Stimulated activated CD8-positive, alpha-beta memory T cell treated with anti-CD3 and anti-CD28 coated beads, Interleukin-12 subunit alpha, Interleukin-12 subunit beta, amount 100 ng/mL, for 24 hours (primary cell): ENCODE measurements at regions not wholly inside any gene's neighbourhood (a gene's known extent, or its start where the extent isn't known, plus 50 kb on each side); places are given as distances from the start of the nearest gene placed in this dataset.

Source experiments
- DNase-seq: peaks from one replicate; pipeline ENCODE4 v3.0.0-alpha.2; 2020; ENCODE audit errors: extremely low read depth

DNA sequence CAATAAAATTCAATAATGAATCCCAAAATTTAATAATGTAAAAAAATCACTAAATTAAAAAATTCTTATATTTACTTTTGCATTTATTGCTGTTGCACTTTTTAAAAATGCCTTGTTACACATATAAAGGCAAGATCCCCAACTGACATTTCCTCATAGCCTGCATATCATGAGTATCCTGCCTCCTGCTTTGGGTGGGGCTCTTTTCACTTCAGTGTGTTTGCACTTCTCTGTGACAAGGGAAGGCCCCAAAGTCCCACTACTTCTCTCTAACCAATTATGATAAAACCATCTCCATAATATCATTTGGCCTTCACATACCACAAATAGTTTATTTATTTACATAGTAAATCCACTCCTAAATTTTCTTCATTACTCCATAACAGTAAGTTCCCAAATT is 446.1 kb upstream of the MARCKS start:
- DNase-seq, result no peak

DNA sequence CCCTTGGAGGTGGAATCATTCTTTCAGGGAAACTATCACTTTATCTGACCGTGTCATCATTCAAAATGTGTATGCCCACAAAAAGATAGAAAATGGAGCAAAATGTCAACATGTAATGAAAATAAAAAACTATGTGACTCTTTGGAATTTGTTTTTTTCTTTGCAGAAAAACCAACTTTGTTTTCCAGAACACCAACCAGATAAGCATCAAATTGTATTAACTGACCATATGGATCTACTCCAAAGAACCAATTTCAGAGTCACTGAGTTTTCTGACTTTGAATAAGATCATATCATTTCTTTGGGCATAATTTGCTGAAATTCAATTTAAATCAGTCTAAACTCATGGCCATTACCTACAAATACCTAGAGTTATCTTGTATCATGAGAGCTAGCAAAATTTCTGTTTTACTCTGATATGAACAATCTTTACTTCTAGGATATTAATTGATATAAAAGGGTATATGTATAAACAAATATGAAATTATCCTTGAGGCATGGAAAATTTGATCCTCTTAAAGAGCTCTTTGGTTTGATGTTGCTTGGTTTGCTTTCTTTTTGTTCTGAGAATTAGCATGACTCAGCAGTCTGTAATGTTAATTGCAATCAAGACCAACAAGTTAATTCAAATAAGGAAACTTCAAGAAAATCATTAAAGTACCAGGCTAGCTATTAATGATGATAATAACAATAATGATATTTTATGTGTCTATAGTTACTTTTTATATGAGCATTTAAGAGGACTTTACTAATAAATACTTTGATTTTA is 444.4 kb upstream of the MARCKS start:
- no peak for DNase-seq

DNA sequence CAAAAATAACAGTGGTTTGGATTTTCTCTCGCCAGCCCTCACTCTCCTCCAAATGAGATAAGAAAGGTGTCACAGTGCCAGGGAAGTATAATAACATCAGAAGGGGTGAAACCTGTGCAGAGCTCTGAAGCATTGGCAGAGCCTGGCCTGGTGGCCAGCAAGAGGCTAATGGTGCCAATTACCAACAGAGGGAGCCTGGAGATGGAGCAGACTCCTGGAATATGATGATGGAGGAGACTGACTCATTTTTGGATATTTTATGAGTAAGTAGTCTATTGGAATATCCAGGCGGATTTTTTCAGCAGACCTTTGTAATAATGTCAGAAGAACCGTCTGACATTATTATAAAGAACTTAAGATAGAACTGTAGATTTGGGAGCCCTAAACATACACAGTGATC is 442.6 kb upstream of the MARCKS start:
- no peak for DNase-seq

DNA sequence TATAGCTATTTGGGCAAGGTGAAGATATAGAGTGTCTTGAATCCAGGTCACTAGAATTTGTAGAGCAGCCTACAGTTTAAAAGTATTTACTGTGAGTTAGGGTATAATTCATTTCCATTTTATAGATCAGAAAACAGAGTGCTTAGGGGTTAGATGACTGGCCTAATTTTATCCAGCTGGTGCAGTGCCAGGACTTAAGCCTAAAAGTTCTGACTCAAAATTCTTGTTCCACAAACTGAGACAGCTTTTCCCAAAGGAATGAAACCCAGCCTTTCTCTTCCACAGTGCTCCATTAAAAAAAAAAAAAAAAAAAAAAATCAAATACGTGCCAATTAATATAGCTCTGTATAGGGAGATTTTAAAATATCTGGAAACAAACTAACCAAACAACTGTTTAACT is 441.0 kb upstream of the MARCKS start:
- no peak for DNase-seq

DNA sequence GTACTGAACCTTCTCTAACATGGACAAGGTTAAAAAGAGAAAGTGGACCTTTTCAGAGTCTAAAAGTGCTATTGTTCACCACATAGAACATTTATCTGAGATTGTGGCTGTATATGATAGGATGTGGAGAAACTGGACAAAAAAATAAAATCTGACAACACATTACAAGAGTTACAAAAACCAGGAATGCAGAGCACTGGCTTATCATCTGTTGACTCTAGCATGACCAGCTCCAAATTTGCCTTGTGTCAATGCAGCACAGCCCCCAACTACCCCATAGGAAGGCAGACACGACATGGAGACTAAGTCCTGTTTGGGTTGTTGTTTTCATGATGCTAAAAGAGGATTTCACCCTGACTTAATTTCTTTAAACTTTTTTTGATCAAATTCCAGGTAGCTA is 436.9 kb upstream of the MARCKS start:
- no peak for DNase-seq

DNA sequence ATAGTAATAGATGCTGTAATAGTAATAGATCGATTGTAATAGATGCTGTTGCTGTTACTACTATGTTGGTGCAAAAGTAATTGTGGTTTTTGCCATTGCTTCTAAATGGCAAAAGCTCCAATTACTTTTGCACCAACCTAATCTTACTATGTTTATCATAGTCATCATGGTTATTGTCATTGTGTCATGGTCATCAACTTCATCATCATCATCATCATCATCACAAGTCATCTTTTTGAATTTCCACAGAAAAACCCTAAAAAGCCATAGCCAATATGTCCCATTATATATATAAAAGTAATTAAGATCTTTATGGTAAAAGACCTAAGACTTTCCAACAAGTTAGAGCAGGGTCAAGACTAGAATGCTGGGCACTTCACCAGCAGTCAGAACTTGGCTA is 435.1 kb upstream of the MARCKS start:
- no peak for DNase-seq

DNA sequence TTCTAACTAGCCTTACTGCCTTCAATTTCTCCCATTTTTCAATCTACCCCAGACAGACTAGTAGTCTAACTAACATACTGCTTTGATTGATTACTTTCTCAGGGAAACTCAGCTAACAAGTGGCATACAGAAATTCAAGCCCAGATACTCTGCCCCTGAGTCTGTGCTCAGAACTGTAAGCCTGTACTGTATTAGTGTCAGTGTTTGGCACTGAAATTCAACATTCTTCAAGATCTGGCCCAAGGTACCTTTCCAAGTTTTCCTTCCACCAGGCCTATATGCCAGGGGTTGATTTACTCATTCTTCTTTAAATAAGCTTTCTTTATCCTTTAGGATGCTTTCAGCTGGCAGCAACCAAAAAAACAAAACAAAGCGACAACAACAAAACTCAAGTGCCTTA is 433.2 kb upstream of the MARCKS start:
- DNase-seq, result no peak

DNA sequence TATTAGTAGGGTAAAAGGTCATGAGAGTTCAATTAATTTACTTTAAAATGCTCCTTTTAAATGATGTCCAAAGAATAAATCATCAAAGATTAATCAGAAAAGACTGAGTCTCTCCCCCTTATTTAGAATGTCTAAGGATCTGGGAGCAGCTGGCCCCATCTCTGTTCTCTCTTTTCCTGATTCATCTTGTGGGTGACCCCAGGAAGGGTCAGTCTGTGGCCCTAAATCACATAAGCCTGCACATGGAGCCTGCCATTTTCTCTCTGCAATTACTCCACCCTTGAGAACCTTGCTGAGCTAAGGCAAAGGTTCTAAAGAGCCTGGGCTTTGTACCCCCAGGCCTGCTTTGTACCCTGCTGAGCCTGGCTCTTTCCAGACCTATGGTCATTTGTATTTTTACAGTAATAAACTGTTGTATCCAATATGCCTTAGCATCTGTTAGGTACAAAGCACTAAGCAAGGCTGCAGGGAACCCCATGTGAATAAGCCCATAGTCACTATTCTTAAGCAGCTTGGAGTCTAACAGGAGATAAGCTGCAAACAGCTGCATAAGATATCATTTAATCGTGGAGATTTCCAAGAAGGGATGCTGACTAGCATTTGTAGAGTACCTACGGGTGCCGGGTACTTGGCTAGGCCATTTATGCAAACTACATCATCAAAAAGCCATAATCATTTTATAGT is 431.0 kb upstream of the MARCKS start:
- DNase-seq, result no peak

DNA sequence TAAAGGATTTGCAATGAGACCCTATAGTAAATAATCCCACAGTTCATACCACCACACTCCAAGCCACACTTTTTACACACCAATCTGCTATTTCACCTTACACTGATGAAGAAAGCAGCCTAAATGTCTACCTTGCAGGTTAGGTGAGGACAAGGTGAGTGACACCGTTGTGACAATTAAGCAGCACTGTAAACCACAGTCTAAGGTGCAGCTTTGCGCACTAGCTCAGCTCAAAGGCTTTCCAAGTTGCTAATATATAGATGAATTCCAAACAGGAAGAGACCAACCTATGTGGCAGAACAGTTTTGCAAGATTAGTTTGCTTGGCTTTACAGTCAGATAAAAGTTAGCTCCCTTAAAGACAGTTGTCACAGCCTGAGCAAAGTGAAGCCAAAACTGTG is 429.5 kb upstream of the MARCKS start:
- DNase-seq, result no peak

DNA sequence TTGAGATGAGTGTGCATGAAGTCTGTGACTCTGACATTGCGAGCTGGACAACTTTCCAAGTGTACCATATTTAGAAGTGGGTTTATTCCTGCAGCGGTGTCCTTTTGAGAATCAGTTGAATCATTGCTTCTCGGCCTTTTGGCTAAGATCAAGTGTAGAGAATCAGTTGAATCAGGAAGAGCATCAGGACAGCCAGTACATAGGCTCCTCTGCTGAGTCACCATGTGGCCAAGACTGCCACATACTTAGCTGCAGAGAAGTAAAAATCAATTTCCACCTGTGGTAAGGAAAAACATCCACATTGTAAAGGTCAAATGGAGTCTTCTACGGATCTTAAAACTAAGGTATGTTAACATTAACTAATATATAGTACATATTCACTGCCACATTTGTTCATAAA is 428.4 kb upstream of the MARCKS start:
- DNase-seq, result no peak

DNA sequence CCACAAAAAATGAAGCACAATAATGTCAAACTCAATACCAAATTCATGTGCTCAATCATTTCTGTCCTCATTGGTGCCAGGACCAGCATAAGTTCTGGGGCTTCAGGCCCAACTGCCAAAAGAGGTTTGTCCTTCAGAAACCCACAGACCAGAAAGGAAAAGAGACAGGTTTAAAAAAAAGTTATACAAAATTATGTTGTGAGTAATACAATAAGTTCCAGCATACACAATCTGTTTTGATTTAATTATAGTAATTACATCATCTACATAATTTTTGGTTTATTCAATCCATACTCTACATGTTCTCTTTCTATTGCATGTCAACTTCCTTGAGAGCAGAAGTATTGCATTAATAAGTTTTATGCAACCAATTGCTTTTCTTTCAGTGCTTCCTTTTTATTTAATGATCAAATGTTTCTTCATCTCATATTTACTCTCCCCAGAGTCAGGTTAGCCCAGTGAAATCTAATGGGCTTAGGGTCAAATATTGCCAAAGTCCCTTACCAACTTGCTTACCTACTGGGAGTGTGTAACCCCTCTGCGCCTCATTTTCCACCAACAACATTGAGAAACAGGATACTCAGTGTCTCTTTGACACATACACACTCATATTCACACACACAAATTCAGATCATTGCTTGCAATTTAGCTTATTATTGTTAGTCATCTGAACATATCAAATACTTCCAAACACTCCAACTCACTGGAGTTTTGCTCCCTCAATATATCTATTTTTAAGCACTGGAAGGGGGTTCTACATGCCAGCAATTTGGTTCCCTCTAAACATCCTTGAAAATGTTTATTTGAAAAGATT is 424.4 kb upstream of the MARCKS start:
- DNase-seq, result no peak

DNA sequence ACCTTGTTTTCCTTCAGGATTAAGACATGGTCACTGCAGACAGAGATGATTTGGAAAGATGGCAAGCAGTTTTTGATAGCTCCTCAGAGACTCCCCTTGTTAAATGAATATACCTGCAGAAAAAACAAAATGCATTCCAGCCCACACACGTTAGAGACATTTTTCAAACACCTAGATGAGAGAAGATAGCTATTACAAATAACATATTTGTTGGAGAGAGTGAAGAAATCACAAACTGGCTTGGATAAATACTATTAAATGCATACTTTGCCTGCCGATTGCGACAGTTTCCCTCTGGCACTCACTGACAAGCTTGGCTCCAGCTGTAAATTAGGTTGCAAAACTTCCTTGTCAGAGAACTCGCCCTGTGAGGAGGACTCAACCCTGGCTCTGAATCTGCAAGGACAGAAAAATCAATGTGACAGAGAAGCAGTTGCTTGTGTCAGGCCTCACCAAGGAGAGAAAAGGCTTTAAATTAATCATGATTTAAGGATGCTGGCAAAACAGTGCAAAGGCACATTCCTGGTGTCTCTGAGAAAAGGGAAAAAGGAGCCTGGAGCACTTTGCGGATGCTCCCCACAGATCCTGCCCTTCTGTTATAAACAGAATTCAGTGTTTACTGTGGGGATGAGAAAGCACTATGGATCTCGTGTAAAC is 423.7 kb upstream of the MARCKS start:
- no peak for DNase-seq

DNA sequence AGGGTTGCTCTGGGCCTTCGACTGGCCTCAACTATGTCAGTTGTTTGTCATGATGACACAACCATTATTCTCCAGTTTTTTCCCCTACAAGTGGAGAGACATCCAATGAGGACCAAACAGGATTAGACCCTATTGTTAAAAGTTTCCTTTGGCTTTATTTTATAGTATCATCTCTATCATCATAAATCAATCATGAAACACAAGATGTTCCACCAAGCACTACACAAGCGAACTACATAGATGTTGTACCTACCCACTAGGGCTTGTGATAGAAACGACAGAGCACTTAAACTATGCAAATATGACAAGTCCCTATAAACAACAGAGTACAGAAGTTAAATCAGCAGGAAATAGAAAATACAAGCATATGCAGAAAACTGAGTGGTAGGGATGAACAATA is 422.5 kb upstream of the MARCKS start:
- DNase-seq, result no peak

DNA sequence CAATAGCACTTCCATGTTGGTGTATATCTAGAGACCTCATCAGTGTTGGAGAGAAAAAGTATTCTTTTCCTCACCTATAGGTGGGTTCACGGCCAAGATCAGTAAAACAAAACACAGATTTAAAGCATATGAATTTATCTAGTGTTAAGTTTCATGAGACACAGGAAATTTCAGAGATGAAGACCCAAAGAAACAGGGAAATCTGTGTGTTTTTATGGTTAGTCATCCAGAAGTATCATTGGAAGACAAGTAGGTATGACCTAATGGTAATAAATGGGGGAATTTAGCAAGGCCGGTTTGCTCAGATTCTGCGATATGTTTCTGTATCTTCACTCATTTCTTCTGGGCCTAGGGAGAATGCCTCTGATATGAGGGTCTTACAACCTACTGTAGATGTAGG is 419.6 kb upstream of the MARCKS start:
- no peak for DNase-seq

DNA sequence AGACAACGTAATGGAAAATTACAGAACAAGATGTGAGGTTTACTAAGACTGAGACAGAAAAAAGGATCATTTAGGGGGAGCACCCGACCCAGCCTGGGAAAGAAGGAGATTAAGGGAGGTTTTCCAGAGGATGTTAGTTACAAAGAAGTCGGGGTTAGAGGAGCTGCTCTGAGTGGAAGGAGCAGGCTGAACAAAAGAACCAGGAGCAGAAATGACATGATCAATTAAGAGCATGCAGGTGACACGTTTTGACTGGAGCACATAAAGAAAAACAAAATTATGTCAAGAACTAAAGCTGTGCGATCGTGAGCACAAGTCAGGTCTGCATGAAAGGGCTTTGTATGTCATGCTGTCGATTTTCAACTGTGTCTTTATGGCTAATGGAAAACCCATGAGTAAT is 417.3 kb upstream of the MARCKS start:
- DNase-seq, result no peak

DNA sequence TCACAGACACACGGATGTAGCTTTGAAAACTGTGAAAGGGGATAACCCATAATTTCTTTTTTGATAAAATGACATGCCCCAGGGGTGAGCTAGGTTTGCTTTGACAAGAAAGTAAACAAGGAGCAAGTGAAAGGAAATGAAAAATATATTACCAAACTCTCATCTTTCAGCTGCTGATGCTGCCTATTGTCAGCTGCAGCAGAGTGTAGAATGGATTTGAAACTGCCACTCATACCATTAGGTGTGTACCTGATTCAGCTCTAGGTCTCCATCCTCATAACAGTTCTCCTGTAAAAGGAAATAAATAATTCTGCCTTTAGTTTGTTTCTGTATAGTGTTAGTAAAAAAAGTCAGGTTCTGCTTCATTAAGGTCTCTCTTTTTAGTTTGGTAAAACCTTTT is 415.1 kb upstream of the MARCKS start:
- no peak for DNase-seq

DNA sequence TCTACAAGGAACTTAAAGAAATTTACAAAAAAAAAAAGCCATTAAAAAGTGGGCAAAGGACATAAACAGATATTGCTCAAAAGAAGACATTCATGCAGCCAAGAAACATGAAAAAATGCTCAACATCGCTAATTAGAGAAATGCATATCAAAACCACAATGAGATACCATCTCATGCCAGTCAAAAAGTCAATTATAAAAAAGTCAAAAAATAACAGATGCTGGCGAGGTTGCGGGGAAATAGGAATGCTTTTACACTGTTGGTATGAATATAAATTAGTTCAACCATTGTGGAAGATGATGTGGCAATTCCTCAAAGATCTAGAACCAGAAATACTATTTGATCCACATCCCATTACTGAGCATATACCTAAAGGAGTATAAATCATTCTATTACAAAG is 411.9 kb upstream of the MARCKS start:
- no peak for DNase-seq

DNA sequence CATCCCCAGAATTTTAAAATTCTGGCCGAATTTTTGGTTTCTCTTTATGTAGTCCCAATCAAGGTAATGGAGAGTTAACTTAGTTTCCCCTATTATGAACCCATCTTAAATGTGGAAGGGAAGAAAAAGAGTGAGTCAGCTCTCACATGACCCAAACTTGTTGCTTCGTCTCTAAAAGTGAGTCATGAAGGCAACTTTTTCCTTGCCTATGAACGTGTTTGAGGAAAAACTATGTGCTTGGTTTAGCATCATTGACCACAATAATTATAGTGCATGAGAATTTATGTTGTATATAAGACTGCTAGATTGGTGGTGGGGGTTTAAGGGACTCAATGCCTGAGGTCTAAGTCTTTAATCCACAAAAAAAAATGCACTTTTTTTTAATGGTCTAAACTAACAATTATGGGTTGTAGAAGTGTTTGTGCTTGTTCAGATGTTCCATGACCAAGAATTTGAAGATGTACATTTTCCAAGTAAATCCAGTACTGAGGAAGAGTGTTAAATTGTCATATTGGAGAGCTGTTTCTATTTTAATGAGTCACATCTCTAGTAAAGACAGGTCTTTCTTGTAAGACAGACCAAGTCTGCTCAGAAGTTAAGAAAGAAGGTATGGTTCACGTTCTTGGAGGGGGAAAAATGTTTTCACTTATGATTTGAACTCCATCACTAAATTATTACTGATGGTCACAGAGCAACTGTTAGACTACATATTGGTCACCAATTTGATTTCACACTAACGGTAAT is 409.9 kb upstream of the MARCKS start:
- DNase-seq, result no peak

DNA sequence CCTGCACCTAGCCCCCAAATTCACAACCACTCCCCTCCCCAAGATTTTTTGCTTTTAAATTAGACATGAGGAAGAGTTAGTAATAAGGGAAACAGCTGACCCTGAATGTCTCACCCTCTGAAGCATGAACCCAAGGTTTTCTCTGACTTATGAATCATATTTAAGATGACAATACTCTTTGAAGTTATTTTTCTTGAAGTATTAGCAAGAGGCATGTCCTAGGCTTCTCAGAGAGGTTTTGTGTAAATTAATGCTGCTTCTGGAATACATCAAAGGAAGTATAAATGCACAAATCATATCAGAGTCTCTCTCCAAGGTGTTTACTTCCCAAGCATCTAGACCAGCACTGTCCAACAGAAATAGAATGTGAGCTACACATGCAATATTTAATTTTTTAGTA is 408.1 kb upstream of the MARCKS start:
- DNase-seq, result no peak

DNA sequence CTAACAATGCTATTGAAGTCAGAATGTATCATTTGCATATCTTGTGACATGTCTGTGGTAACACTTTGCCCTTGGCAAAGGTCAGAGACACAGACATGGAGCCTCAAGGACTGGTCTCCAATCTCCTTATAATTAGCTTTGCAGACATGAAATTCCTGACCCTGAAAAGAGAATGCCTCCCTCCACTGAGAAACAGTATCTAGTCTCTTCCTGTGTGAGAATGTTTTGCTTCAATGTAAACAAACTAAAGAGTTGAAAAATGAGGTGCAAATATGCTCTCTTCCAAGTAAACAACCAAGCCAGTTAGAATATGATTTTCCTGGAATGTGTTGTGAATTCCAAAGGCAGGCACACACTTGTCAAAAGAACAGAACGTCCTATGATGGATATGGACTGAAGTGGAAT is 407.1 kb upstream of the MARCKS start:
- DNase-seq, result no peak

DNA sequence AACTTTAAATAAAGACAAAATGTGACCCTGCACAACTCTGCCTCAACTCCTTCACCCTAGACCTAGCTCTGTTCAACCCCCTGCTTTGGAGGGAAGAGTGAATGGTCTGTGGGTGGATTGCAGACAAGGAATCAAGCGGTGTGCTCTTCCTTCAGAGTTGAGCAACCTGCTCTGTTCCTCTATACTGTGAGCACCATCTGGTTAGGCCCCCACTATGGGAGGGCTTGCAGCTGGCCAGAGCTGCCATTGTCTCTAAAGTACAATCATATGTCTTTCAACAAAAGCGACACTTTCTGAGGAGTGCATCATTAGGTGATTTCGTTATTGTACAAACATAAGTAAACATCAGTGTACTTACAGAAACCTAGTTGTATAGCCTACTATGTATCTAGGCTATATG is 406.1 kb upstream of the MARCKS start:
- no peak for DNase-seq

DNA sequence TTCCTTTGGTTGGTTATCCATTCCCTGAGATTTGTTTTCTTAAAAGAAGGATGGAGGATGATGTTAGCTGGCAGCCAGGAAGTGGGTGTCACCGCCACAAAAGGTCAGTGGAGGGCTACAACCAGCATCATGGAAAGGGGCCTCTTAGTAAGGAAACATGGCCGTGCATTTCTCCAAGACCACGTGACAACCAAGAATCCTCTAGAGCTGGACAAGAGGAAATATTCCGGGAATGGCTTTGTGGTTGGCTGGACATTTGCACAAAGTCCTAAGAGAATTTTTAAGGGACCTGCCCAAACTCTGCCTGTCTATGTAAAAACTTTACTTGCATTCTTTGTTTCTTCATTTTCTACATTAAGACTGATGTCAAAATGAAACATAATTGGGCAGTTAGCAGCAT is 399.9 kb upstream of the MARCKS start:
- DNase-seq, result no peak
